NCI-H2171 treated with DMSO at 0.1 percent for 48 hours (cell line): ENCODE measurements at regions not wholly inside any gene's neighbourhood (a gene's known extent, or its start where the extent isn't known, plus 50 kb on each side); places are given as distances from the start of the nearest gene placed in this dataset.
"Not testable (repeated sequence)": the region's sequence is repeated elsewhere in the genome, so short reads cannot be mapped to it uniquely, and the experiment has no call there.

Experiments
- DNase-seq: peaks from one replicate; lab custom pipeline; 2025; lab: John Stamatoyannopoulos, UW

- DNase-seq: not testable (repeated sequence)
Measured at GRCh38 chr10:93127642-93128215, 54.0 kb downstream of the CYP26A1 start.

GRCh38 chr10:93131986-93132385 lies 58.3 kb downstream of the CYP26A1 start:
- DNase-seq: no peak

GRCh38 chr10:93138113-93138870 lies 64.6 kb downstream of the CYP26A1 start:
- peak; percentile 1 for DNase-seq

GRCh38 chr10:93139059-93139655 lies 65.5 kb downstream of the CYP26A1 start:
- DNase-seq: no peak

GRCh38 chr10:93142534-93142933 lies 68.8 kb downstream of the CYP26A1 start:
- no peak for DNase-seq

- no peak for DNase-seq
Measured at GRCh38 chr10:93143281-93143680, 69.6 kb downstream of the CYP26A1 start.

- DNase-seq: no peak
Measured at GRCh38 chr10:93146336-93146735, 72.6 kb downstream of the CYP26A1 start.

- DNase-seq: no peak
Measured at GRCh38 chr10:93147281-93147680, 73.6 kb downstream of the CYP26A1 start.

- DNase-seq: no peak
Measured at GRCh38 chr10:93148476-93148875, 74.8 kb downstream of the CYP26A1 start.

GRCh38 chr10:93149761-93150160 lies 76.1 kb downstream of the CYP26A1 start:
- DNase-seq: no peak

- no peak for DNase-seq
Measured at GRCh38 chr10:93150289-93150688, 76.6 kb downstream of the CYP26A1 start.

- no peak for DNase-seq
Measured at GRCh38 chr10:93150990-93151547, 77.4 kb downstream of the CYP26A1 start.

GRCh38 chr10:93152136-93152535 lies 78.4 kb downstream of the CYP26A1 start:
- no peak for DNase-seq

GRCh38 chr10:93154531-93154930 lies 80.8 kb downstream of the CYP26A1 start:
- DNase-seq: no peak

GRCh38 chr10:93160140-93160539 lies 86.4 kb downstream of the CYP26A1 start:
- DNase-seq: no peak

- DNase-seq: no peak
Measured at GRCh38 chr10:93160829-93161228, 87.1 kb downstream of the CYP26A1 start.

GRCh38 chr10:93165367-93165766 lies 91.7 kb downstream of the CYP26A1 start:
- DNase-seq: no peak

GRCh38 chr10:93166134-93166533 lies 92.4 kb downstream of the CYP26A1 start:
- DNase-seq: no peak

- no peak for DNase-seq
Measured at GRCh38 chr10:93171837-93172236, 98.1 kb downstream of the CYP26A1 start.

GRCh38 chr10:93173967-93174845 lies 100.5 kb downstream of the CYP26A1 start:
- no peak for DNase-seq

GRCh38 chr10:93175490-93175889 lies 101.8 kb downstream of the CYP26A1 start:
- no peak for DNase-seq

GRCh38 chr10:93177511-93177910 lies 103.8 kb downstream of the CYP26A1 start:
- no peak for DNase-seq
